ENCODE measurements at regions not wholly inside any gene's neighbourhood (a gene's known extent, or its start where the extent isn't known, plus 50 kb on each side); places are given as distances from the start of the nearest gene placed in this dataset.

DNA sequence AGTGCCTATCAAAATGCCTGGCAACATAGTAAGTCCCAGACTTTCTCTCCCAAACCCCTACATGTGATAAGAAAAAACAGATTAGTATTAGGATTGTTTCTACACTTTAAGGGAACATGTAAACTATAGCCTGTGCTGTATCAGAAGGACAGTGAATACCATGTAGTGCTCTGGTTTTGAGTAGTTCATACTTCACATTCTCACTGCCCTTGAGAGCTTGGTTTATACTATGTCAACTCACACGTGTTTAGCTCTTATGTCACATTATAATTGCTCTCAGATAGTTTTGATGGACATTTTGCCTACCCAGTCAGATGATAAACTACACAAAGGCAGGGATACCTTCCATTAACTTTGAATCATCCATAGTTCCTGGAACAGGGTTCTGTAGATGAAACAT lies 58.0 kb upstream of the PGRMC2 start (continued):
- TF ChIP-seq HIC1 (tag by site-specific recombination; IDR thresholded peaks at IDR 0.05): no peak

GRCh38 chr4:128342762-128343161 lies 55.1 kb upstream of the PGRMC2 start:
- H3K36me3 ChIP-seq (ENCODE audit: control insufficient read depth in 2 of 2, insufficient read depth in 1 of 2, low read length in 2 of 2): no peaks in the 10 kb centered on the region
- ChIA-PET POLR2A (no interaction called here), CTCF (no interaction called here)
- no peaks in the 10 kb centered on the region for H3K4me1 ChIP-seq (ENCODE audit: control insufficient read depth, insufficient read depth, low read length)
- no peaks in the 10 kb centered on the region for H3K9me3 ChIP-seq (ENCODE audit: control insufficient read depth, insufficient read depth, low read depth, low read length)
- no peak overlapping the region for H3K4me3 ChIP-seq (ENCODE audit: low read depth, low read length)
- no peak overlapping the region for H3K27ac ChIP-seq (ENCODE audit: extremely low read depth, low read depth, low read length)
- TF ChIP-seq, protein P1, sequence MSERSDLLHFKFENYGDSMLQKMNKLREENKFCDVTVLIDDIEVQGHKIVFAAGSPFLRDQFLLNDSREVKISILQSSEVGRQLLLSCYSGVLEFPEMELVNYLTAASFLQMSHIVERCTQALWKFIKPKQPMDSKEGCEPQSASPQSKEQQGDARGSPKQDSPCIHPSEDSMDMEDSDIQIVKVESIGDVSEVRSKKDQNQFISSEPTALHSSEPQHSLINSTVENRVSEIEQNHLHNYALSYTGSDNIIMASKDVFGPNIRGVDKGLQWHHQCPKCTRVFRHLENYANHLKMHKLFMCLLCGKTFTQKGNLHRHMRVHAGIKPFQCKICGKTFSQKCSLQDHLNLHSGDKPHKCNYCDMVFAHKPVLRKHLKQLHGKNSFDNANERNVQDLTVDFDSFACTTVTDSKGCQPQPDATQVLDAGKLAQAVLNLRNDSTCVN (tag by site-specific recombination; optimal IDR thresholded peaks at IDR 0.05): no peak
- TF ChIP-seq ZNF514 (tag by site-specific recombination; IDR thresholded peaks at IDR 0.05) (no peak), YY1 (tag by site-specific recombination; IDR thresholded peaks at IDR 0.05) (no peak), ZNF747 (tag by site-specific recombination; IDR thresholded peaks at IDR 0.05) (no peak), ZFP41 (tag by site-specific recombination; IDR thresholded peaks at IDR 0.05; ENCODE audit: borderline replicate concordance) (no peak), ZNF404 (tag by site-specific recombination; IDR thresholded peaks at IDR 0.05) (no peak), ZNF664 (tag by site-specific recombination; IDR thresholded peaks at IDR 0.05) (no peak), ZNF48 (tag by site-specific recombination; IDR thresholded peaks at IDR 0.05) (no peak), ZNF211 (tag by site-specific recombination; IDR thresholded peaks at IDR 0.05; ENCODE audit: low read depth) (no peak), ZNF660 (tag by site-specific recombination; IDR thresholded peaks at IDR 0.05) (no peak), GLI2 (tag by site-specific recombination; IDR thresholded peaks at IDR 0.05; ENCODE audit: borderline replicate concordance, low read depth) (no peak), ZBTB1 (tag by site-specific recombination; IDR thresholded peaks at IDR 0.05) (no peak), ZNF18 (tag by site-specific recombination; IDR thresholded peaks at IDR 0.05) (no peak), ZNF169 (tag by site-specific recombination; IDR thresholded peaks at IDR 0.05) (no peak), MEIS1 (CRISPR knock-in tag; IDR thresholded peaks at IDR 0.05; ENCODE audit: borderline replicate concordance) (no peak), ZNF645 (tag by site-specific recombination; IDR thresholded peaks at IDR 0.05) (no peak), ZBTB44 (tag by site-specific recombination; IDR thresholded peaks at IDR 0.05) (no peak), ELK4 (IDR thresholded peaks at IDR 0.05; ENCODE audit: borderline replicate concordance, low read depth, low read length) (no peak), ZNF658 (tag by site-specific recombination; IDR thresholded peaks at IDR 0.05) (no peak)
- TF ChIP-seq, protein P2, sequence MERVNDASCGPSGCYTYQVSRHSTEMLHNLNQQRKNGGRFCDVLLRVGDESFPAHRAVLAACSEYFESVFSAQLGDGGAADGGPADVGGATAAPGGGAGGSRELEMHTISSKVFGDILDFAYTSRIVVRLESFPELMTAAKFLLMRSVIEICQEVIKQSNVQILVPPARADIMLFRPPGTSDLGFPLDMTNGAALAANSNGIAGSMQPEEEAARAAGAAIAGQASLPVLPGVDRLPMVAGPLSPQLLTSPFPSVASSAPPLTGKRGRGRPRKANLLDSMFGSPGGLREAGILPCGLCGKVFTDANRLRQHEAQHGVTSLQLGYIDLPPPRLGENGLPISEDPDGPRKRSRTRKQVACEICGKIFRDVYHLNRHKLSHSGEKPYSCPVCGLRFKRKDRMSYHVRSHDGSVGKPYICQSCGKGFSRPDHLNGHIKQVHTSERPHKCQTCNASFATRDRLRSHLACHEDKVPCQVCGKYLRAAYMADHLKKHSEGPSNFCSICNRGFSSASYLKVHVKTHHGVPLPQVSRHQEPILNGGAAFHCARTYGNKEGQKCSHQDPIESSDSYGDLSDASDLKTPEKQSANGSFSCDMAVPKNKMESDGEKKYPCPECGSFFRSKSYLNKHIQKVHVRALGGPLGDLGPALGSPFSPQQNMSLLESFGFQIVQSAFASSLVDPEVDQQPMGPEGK (tag by site-specific recombination; IDR thresholded peaks at IDR 0.05): no peak

Data from HEK293 (cell line).